Mucosa of descending colon (tissue), 3 donors: ENCODE measurements at regions not wholly inside any gene's neighbourhood (a gene's known extent, or its start where the extent isn't known, plus 50 kb on each side); places are given as distances from the start of the nearest gene placed in this dataset.

Experiments used
- ATAC-seq: fragments of 200-7000 bp; cut with Tn5 transposase; one replicate; pipeline ENCODE4 v1.9.1; 2020; ENCODE audit warnings: mild to moderate bottlenecking, moderate library complexity
- DNase-seq, 3 donors: peaks; one replicate each; pipeline ENCODE4 v3.0.0-alpha.2; 2020
- H3K36me3 ChIP-seq: fragments of 200-600 bp; one replicate; pipeline ENCODE4 v1.8.0; 2021; ENCODE audit warnings: low read depth, mild to moderate bottlenecking
- H3K4me1 ChIP-seq: fragments of 200-600 bp; one replicate; pipeline ENCODE4 v1.8.0; 2021; ENCODE audit warnings: low read depth, mild to moderate bottlenecking
- H3K4me3 ChIP-seq: fragments of 200-600 bp; one replicate; pipeline ENCODE4 v1.8.0; 2021; ENCODE audit warnings: mild to moderate bottlenecking
- H3K9me3 ChIP-seq: fragments of 200-600 bp; one replicate; pipeline ENCODE4 v1.8.0; 2021; ENCODE audit warnings: mild to moderate bottlenecking
- intact Hi-C, 2 donors: fragments of 100-400 bp; cut with DNase I in 1 of 2; cut with micrococcal nuclease in 1 of 2; formaldehyde crosslinking; loops; one replicate each; pipeline versions ENCODE4 v1.11.0 to v1.11.1; 2022; cut with DNase I, micrococcal nuclease
- TF ChIP-seq, protein P1 (sequence below): fragments of 200-600 bp; IDR thresholded peaks from one replicate; pipeline ENCODE4 v1.8.0; 2022; ENCODE audit warnings: antibody characterized with exemption, mild to moderate bottlenecking
- donor health status: DM: no; HTN: no; CAD: no; lungs with moderate emphysema.
- donor health status: DM: no; HTN: no; CAD: no.
- donor health status: DM: no; HTN: yes; CAD: no.

DNA sequence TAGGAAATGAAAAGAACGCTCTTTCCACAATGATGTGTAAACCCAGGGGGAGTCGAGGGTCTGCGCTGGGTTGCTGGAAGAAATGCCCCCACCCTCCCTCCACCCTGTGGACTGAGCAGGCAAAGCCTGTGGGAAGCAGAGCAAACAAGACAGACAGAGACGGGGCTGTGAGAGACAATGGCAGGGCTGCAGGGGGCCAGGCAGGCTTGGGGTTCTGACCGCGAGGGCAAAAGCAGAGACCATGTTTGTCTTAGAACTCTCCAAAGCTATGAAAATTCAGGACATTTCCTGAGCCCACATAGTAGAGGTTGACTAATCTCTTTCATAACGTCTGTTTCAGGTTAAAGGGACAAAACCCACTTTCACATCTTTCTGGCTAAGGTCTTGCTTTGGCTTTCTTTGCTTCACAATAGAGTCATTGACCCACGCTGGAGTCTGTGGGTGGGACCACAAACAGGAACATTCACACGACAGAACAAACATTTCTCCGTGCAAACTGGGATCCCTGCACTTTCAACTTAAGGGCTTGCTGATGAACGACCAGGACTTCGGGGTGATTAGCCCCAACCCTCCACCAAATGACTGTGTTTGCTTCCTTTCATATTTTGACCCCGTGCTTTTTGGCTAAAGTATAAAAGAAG is 156.0 kb upstream of the TPM1 start:
- peaks cover 16% of the 10 kb centered on the region for H3K4me1 ChIP-seq
- H3K9me3 ChIP-seq: no peaks in the 10 kb centered on the region
- intact Hi-C loops: no loop called here
- ATAC-seq (peak; percentile 24), DNase-seq (no peak)
- no peaks in the 10 kb centered on the region for H3K36me3 ChIP-seq
- H3K4me3 ChIP-seq: no peak overlapping the region
- TF ChIP-seq, protein P1, sequence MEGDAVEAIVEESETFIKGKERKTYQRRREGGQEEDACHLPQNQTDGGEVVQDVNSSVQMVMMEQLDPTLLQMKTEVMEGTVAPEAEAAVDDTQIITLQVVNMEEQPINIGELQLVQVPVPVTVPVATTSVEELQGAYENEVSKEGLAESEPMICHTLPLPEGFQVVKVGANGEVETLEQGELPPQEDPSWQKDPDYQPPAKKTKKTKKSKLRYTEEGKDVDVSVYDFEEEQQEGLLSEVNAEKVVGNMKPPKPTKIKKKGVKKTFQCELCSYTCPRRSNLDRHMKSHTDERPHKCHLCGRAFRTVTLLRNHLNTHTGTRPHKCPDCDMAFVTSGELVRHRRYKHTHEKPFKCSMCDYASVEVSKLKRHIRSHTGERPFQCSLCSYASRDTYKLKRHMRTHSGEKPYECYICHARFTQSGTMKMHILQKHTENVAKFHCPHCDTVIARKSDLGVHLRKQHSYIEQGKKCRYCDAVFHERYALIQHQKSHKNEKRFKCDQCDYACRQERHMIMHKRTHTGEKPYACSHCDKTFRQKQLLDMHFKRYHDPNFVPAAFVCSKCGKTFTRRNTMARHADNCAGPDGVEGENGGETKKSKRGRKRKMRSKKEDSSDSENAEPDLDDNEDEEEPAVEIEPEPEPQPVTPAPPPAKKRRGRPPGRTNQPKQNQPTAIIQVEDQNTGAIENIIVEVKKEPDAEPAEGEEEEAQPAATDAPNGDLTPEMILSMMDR: no peak

DNA sequence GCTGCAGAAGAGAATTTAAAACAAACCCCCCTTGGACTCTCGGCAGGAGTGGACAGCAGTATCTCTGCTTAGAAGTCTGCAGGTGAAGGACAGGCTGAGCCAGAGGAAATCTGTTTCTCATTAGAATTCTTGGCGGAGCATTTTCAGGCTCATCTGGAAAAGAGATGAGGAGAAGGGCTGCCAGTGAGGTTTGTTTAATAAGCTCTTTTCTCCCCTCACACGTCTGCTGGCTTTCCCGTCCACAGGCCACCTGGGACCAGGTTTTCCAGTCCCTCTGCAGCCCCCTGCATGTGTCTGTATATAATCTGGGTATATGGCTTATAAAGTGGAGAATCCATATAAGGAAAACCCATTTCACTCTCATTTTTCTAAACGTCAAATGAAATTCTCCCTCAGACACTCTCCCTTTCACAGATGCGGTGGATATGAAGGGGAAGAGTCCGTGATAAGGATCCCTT is 155.4 kb upstream of the TPM1 start:
- Histone ChIP-seq H3K4me3 (no peak overlapping the region), H3K36me3 (no peaks in the 10 kb centered on the region), H3K9me3 (no peaks in the 10 kb centered on the region), H3K4me1 (peaks cover 16% of the 10 kb centered on the region)
- intact Hi-C loops: no loop called here
- no peak for DNase-seq
- ATAC-seq: no peak
- TF ChIP-seq, protein P1: no peak

DNA sequence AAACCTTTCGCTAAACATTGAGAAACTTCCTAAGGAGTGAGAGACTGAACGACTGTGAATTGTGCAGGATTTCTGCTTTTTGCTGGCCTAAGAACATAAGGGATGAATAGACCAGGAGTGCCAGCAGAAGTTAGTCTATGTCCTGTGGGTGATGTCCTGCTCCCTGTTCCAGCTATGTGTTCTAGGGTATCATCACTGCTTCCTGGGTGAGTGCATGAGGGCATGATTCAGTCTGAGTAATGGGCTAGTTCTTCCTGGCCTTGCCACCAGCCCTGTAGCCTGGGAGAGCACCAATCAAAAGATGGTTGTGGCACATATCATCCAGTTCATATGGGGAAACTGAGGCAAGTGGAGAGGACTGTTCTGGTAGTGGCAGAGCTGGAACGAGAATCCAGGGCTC is 153.9 kb upstream of the TPM1 start:
- Histone ChIP-seq H3K9me3 (no peaks in the 10 kb centered on the region), H3K36me3 (no peaks in the 10 kb centered on the region), H3K4me1 (peaks cover 16% of the 10 kb centered on the region), H3K4me3 (no peak overlapping the region)
- intact Hi-C loops: no loop called here
- ATAC-seq (no peak), DNase-seq (no peak)
- TF ChIP-seq, protein P1: no peak

DNA sequence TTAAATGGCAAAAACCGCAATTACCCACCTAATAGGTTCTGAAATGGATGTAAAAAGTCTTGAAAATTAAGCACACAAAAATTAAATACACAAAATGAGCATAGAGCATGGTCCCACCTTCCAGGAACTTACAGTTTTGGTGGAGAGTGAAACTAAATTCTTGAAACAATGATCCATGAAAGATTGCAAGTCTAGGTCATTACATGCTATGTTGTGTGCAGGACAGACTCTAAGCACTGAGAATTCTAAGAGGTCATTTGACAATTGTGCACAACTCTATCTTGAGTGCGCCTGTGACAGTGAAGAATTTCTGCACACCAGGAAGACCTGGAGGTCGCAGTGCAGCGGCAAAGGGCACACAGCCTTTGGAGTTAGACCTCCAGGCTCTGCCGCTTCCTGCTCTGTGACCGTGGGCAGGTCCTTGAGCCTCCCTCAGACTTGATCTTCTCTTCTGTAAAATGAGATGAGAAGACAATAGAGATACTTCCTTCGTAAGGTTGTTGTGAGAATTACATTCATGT is 153.3 kb upstream of the TPM1 start:
- Histone ChIP-seq H3K4me1 (peaks cover 16% of the 10 kb centered on the region), H3K36me3 (no peaks in the 10 kb centered on the region), H3K9me3 (no peaks in the 10 kb centered on the region), H3K4me3 (no peak overlapping the region)
- no peak for ATAC-seq
- no peak for DNase-seq
- intact Hi-C loops: no loop called here
- TF ChIP-seq, protein P1: no peak

DNA sequence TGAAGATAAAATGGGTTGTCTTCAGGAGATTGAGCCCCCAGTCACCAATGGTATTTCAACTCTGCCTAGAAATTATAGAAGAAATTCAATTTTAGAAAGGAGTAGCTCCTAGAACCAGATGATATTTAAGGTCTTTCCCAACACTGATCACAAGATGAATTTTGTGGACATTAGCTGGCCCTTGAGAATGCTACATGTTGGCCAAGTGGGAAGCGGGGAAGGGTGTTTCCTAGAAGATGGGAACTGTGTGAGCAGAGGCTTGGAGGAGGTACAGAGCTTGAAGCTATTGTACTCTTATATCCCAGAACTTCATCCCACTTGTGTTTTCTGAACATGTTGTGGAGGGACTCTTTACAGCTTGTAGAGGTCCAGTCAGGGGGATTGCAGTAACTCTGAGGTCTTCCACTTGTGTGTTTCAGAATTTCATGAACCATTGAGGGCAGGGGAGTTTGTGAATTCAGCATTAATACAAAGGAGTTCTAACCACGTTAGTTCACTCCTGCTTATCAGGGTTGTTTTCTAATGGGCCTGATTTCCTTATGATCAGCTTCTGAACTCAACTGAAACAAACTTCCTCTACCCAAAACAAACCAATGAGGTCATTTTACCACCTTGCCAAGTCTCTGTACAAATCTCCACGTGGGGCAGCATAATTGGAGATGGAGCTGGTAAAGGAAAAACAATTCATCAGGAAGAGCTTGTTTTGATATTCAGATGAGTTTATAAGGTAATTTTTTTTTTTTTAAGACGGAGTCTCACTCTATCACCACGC is 152.6 kb upstream of the TPM1 start:
- DNase-seq (peak in 1 of 3 donors; percentile 62), ATAC-seq (peak; percentile 88)
- Histone ChIP-seq H3K36me3 (no peaks in the 10 kb centered on the region), H3K4me1 (peaks cover 13% of the 10 kb centered on the region), H3K9me3 (no peaks in the 10 kb centered on the region), H3K4me3 (no peak overlapping the region)
- TF ChIP-seq, protein P1: no peak
- intact Hi-C loops: loop anchor here in 1 of 2 donors (10.0 kb wide), 1 partner anchor 155 kb away; the partner anchor contains the start of gene TPM1
